ENCODE measurements at regions not wholly inside any gene's neighbourhood (a gene's known extent, or its start where the extent isn't known, plus 50 kb on each side); places are given as distances from the start of the nearest gene placed in this dataset.

DNA sequence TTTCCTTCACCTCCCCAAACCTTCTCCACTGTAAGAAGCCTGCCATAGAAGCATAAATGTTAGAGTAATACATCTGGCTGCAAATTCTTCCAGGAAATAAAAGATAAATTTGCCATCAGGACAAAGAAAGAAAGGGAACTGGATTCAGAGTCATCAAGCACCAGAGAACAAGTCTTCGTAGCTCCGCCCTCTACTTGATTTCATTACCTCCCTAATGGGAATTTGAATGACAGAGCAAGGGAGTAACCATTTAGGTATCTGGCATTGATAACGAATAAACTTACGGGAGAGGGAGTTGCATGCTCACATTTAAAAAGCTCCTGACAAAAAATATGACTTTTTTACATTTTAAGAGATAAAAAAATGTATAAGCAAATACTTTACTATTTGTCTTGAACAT, 263.4 kb downstream of the NEBL start:
- H3K36me3 ChIP-seq: 0 out of 2 replicates have a peak, but pooled peaks cover 3% of the 10 kb centered on the region
- H3K4me1 ChIP-seq: no peaks in the 10 kb centered on the region
- no peak for DNase-seq
- no peak overlapping the region for H3K27ac ChIP-seq
- no peak overlapping the region for H3K4me3 ChIP-seq
- H3K9me3 ChIP-seq (replicated peaks): no peaks in the 10 kb centered on the region
- H3K27me3 ChIP-seq: no peaks in the 10 kb centered on the region

DNA sequence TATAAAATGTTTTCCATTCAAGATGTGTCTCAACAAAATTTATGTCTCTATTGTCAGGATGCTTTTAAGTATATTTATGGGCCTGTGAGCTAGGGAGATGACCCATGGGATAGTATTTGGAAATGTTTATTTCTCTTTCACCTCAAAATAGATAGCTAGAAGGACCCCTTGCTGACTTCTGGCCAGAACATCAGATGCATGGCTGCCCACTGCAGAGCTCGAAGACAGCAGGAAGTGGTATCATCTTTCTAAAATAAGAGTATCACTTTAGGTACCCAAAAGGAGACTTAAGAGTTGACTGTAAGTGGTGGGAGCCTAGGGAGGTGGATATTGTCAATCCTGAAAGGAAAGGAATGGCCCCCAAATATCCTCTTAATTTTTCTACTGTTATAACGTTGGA, 264.4 kb downstream of the NEBL start:
- Histone ChIP-seq H3K27ac (no peak overlapping the region), H3K4me3 (no peak overlapping the region), H3K9me3 (replicated peaks) (no peaks in the 10 kb centered on the region), H3K4me1 (no peaks in the 10 kb centered on the region), H3K27me3 (no peaks in the 10 kb centered on the region), H3K36me3 (0 out of 2 replicates have a peak, but pooled peaks cover 3% of the 10 kb centered on the region)
- DNase-seq: no peak

DNA sequence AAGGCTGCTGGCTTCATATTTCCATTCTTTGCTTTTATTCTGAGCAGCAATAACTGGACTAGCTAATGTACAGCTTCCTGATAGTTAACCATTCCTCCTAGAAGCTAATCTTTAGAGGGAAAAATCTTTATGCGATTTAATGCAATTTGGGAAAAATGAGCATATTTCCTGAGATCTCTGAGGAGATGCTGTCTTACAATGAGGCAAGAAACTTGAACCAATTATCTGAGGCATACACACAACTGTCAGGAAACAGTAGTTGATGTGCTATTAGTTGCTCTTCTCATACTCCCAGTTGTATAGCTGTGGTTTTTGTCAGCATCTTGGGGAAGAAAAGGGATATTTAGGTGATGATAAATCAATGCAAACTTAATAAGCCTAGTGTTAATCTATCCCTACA, 265.9 kb downstream of the NEBL start:
- Histone ChIP-seq H3K4me3 (no peak overlapping the region), H3K27ac (no peak overlapping the region), H3K27me3 (no peaks in the 10 kb centered on the region), H3K9me3 (replicated peaks) (no peaks in the 10 kb centered on the region), H3K36me3 (0 out of 2 replicates have a peak, but pooled peaks cover 3% of the 10 kb centered on the region), H3K4me1 (no peaks in the 10 kb centered on the region)
- DNase-seq: no peak

DNA sequence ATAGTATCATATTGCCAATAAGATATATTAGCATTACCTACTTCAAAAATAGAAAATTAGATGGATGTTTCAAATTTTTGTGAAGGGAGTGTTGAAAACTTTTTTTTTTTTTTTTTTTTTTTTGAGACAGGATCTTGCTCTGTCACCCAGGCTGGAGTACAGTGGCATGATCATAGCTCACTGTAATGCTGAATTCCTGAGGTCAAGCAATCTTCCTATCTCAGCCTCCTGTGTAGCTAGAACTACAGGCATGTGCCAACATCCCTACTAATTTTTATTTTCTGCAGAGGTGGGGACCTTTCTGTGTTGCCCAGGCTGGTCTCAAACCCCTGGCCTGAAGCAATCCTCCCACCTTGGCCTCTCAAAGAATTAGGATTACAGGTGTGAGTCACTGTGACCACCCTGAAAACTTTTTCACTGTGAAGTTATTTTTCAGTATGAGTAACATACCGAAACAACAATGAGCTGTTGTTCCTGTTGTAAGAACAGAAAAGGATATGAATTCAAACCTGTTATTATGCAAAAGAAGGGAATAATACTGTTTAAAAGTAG, 266.9 kb downstream of the NEBL start:
- no peak overlapping the region for H3K4me3 ChIP-seq
- no peaks in the 10 kb centered on the region for H3K27me3 ChIP-seq
- no peaks in the 10 kb centered on the region for H3K4me1 ChIP-seq
- DNase-seq: no peak
- H3K27ac ChIP-seq: no peak overlapping the region
- no peaks in the 10 kb centered on the region for H3K9me3 ChIP-seq (replicated peaks)
- 0 out of 2 replicates have a peak, but pooled peaks cover 3% of the 10 kb centered on the region for H3K36me3 ChIP-seq

DNA sequence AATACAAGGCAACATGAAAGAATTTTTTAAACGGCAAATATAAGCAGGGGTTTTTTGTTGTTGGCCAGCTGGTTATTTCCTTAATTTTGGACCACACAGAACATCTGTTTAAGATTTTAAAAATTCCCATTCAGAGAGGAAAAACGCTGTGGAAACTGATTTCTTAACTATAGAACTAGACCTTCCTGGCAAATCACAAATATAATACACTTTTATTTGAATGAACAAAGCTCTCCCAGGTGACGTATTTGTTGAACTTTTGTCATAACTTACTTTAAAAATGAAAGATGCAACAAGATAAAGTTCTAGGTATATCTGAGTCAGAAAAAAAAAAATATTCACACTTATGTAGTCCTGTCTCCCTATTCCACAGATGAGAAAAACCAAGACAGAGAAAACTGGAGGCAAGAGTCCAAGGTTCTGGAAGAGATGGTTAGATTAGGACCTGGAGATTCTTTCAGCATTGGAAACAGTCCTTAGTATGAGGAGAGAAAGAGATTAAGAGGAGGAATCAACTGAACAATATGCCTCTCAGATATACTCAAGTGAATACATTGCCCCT, 269.1 kb downstream of the NEBL start:
- no peak overlapping the region for H3K27ac ChIP-seq
- H3K4me3 ChIP-seq: no peak overlapping the region
- no peak for DNase-seq
- no peaks in the 10 kb centered on the region for H3K36me3 ChIP-seq
- H3K27me3 ChIP-seq: no peaks in the 10 kb centered on the region
- H3K9me3 ChIP-seq (replicated peaks): no peaks in the 10 kb centered on the region
- H3K4me1 ChIP-seq: peaks cover 6% of the 10 kb centered on the region

- Histone ChIP-seq H3K4me3 (no peak overlapping the region), H3K27ac (no peak overlapping the region), H3K9me3 (replicated peaks) (no peaks in the 10 kb centered on the region), H3K27me3 (no peaks in the 10 kb centered on the region), H3K4me1 (peaks cover 11% of the 10 kb centered on the region), H3K36me3 (no peaks in the 10 kb centered on the region)
- no peak for DNase-seq
These were observed 270.0 kb downstream of the NEBL start for GRCh38 chr10:20627087-20627486.

DNA sequence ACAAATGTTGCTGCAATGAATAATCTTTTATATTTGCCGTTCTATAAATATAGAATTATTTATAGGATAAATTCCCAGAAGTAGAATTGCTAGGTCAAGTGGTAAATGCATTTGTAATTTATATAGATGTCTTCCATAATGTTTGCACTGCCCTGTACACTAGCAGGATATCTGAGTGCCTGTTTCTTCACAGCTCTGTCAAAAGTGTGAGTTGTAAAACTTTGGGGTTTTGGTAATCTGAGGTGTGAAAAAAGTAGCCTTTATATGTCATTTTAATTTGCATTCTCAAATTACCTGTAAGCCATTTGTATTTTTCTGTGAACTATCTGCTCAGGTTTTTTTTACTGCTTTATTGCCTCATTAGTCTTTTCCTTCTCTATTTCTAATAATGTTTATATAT, 271.2 kb downstream of the NEBL start:
- H3K4me1 ChIP-seq: peaks cover 15% of the 10 kb centered on the region
- no peak for DNase-seq
- H3K4me3 ChIP-seq: no peak overlapping the region
- H3K27ac ChIP-seq: no peak overlapping the region
- H3K27me3 ChIP-seq: no peaks in the 10 kb centered on the region
- H3K36me3 ChIP-seq: no peaks in the 10 kb centered on the region
- no peaks in the 10 kb centered on the region for H3K9me3 ChIP-seq (replicated peaks)

DNA sequence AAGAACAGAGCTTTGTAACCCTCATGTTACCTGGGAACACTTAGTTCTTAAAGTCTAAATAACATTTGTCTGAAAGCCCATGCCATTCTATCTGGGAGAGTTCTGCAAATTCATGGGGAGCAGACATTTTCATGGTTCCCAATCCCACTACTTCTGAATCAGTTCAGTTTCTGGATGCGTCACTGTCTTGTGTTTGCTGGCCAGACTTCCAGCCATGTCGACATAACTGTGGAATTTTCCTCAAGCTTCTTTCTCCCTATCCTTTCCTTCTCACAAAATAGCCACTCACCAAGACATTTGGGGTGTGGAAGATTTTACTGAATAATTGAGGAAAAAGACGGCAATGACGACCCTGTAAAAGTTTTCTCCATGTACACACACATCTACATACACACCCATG, 272.5 kb downstream of the NEBL start:
- Histone ChIP-seq H3K27me3 (no peaks in the 10 kb centered on the region), H3K4me3 (no peak overlapping the region), H3K36me3 (no peaks in the 10 kb centered on the region), H3K9me3 (replicated peaks) (no peaks in the 10 kb centered on the region), H3K4me1 (peaks cover 15% of the 10 kb centered on the region), H3K27ac (no peak overlapping the region)
- no peak for DNase-seq

DNA sequence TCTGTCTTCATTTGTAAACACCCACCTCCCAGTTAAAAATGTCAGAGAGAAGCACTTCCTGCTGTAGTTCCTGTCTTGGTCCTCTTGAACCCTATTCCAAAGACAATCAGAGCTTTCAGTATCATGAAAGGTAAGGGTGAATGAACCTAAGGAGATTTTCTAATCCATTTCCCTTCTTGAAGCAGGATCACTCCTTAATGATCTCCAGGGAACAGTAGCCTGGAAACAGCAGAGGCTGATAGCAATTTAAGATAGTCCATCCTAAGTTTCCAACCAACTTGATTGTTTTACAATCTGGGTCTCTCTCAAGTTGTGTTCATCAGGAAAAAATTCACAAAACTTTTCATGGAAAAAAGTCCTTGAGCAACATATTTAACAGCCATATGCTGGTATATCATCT, 273.6 kb downstream of the NEBL start:
- DNase-seq: peak in 1 of 2 experiments; percentile 50
- Histone ChIP-seq H3K4me3 (peak overlapping the region; percentile 25; the same call in 1 of the 2 replicates), H3K9me3 (replicated peaks) (no peaks in the 10 kb centered on the region), H3K36me3 (no peaks in the 10 kb centered on the region), H3K27me3 (no peaks in the 10 kb centered on the region), H3K4me1 (peaks cover 15% of the 10 kb centered on the region), H3K27ac (peak overlapping the region; percentile 45)

DNA sequence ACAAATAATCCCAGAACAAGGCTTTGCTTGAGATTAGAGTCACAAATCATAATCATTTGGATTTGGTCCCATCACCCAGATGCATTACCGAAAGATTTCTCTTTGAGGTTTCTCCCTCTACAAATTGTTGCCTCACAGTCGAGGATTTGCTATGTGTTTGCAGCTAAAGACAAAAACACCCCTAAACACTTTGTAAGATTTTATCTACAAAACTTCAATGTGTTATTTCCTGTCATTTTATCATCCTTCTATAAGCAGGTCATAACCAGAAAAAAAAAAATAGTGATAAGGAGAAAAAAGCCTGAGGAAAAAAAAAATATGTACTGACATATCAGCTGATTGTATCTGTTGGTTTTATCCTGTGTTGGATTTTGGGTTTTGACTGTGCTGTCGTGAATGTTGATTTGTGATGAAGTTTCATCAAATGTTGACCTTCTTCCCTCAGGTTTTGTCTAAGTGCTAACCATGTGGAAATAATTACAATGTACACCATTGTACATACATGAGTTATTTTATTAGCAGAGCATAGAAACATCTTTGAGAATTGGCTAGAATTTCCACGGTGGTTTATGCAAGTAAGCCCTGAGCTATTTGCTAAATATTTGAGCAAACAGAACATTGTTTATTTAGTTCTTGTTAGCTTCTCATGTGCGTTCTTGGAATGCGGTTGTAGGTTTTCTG, 274.4 kb downstream of the NEBL start:
- no peaks in the 10 kb centered on the region for H3K27me3 ChIP-seq
- H3K36me3 ChIP-seq: no peaks in the 10 kb centered on the region
- H3K9me3 ChIP-seq (replicated peaks): no peaks in the 10 kb centered on the region
- peak; percentile 38 to 79 for DNase-seq
- H3K27ac ChIP-seq: peak overlapping the region; percentile 45
- peak overlapping the region; percentile 25 for H3K4me3 ChIP-seq
- peaks cover 15% of the 10 kb centered on the region for H3K4me1 ChIP-seq

DNA sequence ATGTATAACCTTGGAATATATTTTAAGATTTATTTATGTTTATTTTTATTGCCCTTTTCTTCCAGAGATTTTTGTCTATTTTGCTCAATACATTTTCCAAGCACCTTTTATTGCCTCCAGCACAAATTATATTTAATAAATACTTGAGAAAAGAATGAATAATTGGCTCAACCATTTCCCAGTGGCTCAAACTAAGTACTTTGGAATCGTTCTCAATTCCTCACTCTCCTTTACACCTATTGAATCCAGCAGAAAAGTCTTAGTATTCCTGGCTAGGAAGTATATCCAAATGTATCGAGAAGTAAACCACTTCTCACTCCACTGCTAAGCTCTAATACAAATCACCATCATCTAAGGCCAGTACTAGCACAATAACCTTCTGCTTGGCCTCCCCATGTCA, 276.1 kb downstream of the NEBL start:
- no peak overlapping the region for H3K27ac ChIP-seq
- no peaks in the 10 kb centered on the region for H3K9me3 ChIP-seq (replicated peaks)
- H3K27me3 ChIP-seq: no peaks in the 10 kb centered on the region
- DNase-seq: no peak
- H3K36me3 ChIP-seq: no peaks in the 10 kb centered on the region
- peaks cover 15% of the 10 kb centered on the region for H3K4me1 ChIP-seq
- H3K4me3 ChIP-seq: no peak overlapping the region

DNA sequence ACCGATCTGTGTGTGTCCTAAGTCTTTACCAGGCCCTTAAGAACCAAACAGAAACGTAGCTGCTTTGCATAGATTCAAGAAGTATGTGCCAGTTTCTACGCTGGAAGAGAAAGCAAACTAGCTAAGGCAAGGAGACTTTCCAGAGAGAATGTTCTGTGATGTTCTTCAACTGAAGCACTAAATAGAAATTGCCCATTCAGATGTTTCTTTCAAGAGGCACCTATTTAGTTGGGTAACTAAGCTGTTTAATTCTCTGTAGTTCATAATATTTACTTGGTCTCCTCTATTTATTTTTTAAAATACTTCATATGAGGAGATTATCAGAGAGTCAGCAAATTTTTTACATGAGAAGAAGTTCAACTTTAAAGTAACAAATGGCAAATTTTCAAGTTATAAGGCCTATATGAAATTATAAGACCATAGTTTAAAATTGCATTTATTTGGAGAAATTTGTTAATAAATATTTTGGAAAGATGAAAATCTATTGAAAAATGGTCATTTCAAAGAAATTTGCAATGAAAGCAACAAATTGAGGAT, 279.0 kb downstream of the NEBL start:
- H3K36me3 ChIP-seq: no peaks in the 10 kb centered on the region
- H3K4me3 ChIP-seq: no peak overlapping the region
- H3K27ac ChIP-seq: no peak overlapping the region
- no peaks in the 10 kb centered on the region for H3K27me3 ChIP-seq
- no peak for DNase-seq
- peaks cover 14% of the 10 kb centered on the region; the same call in 1 of the 2 replicates for H3K4me1 ChIP-seq
- no peaks in the 10 kb centered on the region for H3K9me3 ChIP-seq (replicated peaks)

DNA sequence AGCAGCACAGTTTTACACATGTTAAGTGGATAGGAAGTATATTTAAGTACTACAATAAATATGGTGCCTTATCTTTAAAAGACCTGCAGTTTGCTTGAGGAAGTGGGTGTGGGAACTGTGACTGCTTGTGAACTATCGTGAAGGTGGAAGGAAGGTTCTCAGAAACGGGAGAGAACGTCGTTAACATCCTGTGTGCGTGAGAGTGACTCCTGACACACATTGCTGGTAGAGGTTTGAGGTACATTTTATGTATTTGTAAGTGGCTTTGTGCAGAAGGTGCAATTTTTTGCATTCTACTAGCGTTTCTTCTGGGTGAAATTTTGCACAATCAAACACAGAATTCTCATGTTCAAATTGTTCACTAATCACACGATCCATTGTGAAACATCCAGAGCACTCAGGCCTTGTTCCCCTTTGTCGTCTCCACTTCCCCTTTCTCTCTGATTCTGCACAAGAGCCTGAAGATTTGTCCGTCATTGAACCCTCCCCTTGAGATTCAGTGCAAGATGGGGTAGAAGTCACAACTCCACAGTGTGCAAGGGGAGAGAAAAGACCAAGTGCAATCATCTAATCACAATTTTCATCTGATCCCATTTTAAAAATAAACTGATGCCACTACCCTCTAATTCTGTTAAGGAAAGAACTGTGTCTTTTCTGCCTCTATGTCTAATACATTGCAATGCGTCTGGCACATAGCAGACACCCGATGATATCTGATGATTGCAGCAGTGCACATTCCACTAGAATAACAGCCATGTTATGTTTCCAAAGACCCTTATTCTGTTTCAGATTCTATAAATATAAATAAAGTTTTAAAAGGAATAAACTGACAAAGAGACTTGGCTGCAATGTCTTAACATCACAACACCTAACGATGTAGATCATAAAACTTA, 279.9 kb downstream of the NEBL start:
- H3K36me3 ChIP-seq: no peaks in the 10 kb centered on the region
- H3K4me1 ChIP-seq: peaks cover 9% of the 10 kb centered on the region; the same call in 1 of the 2 replicates
- H3K27me3 ChIP-seq: no peaks in the 10 kb centered on the region
- H3K4me3 ChIP-seq: no peak overlapping the region
- no peak for DNase-seq
- no peaks in the 10 kb centered on the region for H3K9me3 ChIP-seq (replicated peaks)
- H3K27ac ChIP-seq: no peak overlapping the region

DNA sequence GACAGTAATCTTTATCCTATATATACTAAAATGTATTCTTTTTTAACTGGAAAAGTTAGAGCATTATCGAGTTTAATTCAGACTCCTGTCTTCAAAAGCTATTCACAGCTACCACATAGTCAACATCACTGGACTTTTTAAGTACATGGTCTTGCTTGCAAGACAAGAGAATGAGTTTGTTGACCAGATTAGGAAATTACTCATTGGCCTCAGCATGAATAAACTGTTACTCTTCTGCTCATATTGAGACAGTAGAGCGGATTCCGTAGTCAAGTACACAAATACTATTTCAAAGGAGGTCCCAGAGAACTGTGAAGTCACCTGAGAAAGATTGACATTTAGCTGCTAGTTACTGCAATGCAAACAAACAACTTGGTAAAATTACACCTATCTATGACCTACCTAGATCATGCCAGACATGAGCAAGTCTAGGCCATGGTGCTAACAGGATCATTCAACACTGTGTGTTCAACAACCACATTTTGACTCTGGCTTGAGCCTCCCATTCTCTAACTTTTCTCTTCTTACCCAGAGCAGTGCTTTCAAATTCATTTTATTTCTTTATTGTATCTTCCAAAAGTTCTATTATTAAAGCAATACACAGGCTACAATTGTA, 280.9 kb downstream of the NEBL start:
- no peak for DNase-seq
- Histone ChIP-seq H3K27me3 (no peaks in the 10 kb centered on the region), H3K4me3 (no peak overlapping the region), H3K4me1 (0 out of 2 replicates have a peak, but pooled peaks cover 4% of the 10 kb centered on the region), H3K9me3 (replicated peaks) (no peaks in the 10 kb centered on the region), H3K36me3 (no peaks in the 10 kb centered on the region), H3K27ac (no peak overlapping the region)

Data from SJCRH30 (cell line).